Large intestine (tissue), 3 donors: ENCODE measurements at regions not wholly inside any gene's neighbourhood (a gene's known extent, or its start where the extent isn't known, plus 50 kb on each side); places are given as distances from the start of the nearest gene placed in this dataset.

Experiments used
- DNase-seq, 2 donors: peaks; one replicate each; pipeline versions ENCODE4 v3.0.0 to v3.0.0-alpha.2; 2013
- H3K27ac ChIP-seq: one replicate; pipeline ENCODE4 v1.5.1; 2013; ENCODE audit warnings: low read length
- H3K27me3 ChIP-seq: 2 replicates; pipeline ENCODE4 v1.6.1; 2013; ENCODE audit warnings: low read length; ENCODE audit not compliant: control insufficient read depth, insufficient read depth
- H3K36me3 ChIP-seq: 2 replicates; pipeline ENCODE4 v1.6.1; 2013; ENCODE audit warnings: low read length; ENCODE audit not compliant: control insufficient read depth, insufficient read depth
- H3K4me1 ChIP-seq: one replicate; pipeline ENCODE4 v1.6.1; 2013; ENCODE audit warnings: low read length; ENCODE audit not compliant: control insufficient read depth, insufficient read depth
- H3K4me3 ChIP-seq: one replicate; pipeline ENCODE4 v1.5.1; 2013; ENCODE audit warnings: low read length
- H3K9me3 ChIP-seq: one replicate; pipeline ENCODE4 v1.6.1; 2013; ENCODE audit warnings: mild to moderate bottlenecking, low read depth, low read length, moderate library complexity; ENCODE audit not compliant: control insufficient read depth
- WGBS: methylation state at CpG from one replicate; pipeline ENCODE4 v1.1.5; 2013; ENCODE audit warnings: low lambda C conversion rate; ENCODE audit not compliant: insufficient coverage; 5-methylcytosine and 5-hydroxymethylcytosine counted together

- DNase-seq = no peak
- H3K27ac ChIP-seq = no peak overlapping the region
- 60% methylated on average over 1 of the region's 7 CpGs for WGBS
- H3K36me3 ChIP-seq = no peaks in the 10 kb centered on the region
- H3K4me1 ChIP-seq = no peaks in the 10 kb centered on the region
- no peaks in the 10 kb centered on the region for H3K27me3 ChIP-seq
- no peaks in the 10 kb centered on the region for H3K9me3 ChIP-seq
- H3K4me3 ChIP-seq = no peak overlapping the region
These were observed 2019.5 kb upstream of the NUDT12 start for GRCh38 chr5:105581988-105582690.

GRCh38 chr5:105573575-105573974 lies 2011.0 kb upstream of the NUDT12 start:
- Histone ChIP-seq H3K36me3 (no peaks in the 10 kb centered on the region), H3K4me3 (no peak overlapping the region), H3K27ac (no peak overlapping the region), H3K27me3 (no peaks in the 10 kb centered on the region), H3K9me3 (no peaks in the 10 kb centered on the region), H3K4me1 (no peaks in the 10 kb centered on the region)
- no peak for DNase-seq

GRCh38 chr5:105565531-105565930 lies 2002.9 kb upstream of the NUDT12 start:
- DNase-seq = no peak
- no CpG with 5 or more reads among the region's 1 CpG for WGBS
- Histone ChIP-seq H3K36me3 (no peaks in the 10 kb centered on the region), H3K4me1 (no peaks in the 10 kb centered on the region), H3K27ac (no peak overlapping the region), H3K27me3 (no peaks in the 10 kb centered on the region), H3K4me3 (no peak overlapping the region), H3K9me3 (no peaks in the 10 kb centered on the region)

- H3K9me3 ChIP-seq = no peaks in the 10 kb centered on the region
- no peak overlapping the region for H3K4me3 ChIP-seq
- H3K36me3 ChIP-seq = no peaks in the 10 kb centered on the region
- WGBS = no CpG with 5 or more reads among the region's 8 CpGs
- DNase-seq = no peak
- no peaks in the 10 kb centered on the region for H3K27me3 ChIP-seq
- no peaks in the 10 kb centered on the region for H3K4me1 ChIP-seq
- no peak overlapping the region for H3K27ac ChIP-seq
These were observed 2001.3 kb upstream of the NUDT12 start for GRCh38 chr5:105563842-105564241.

- 100% methylated on average over 2 of the region's 4 CpGs for WGBS
- no peaks in the 10 kb centered on the region for H3K4me1 ChIP-seq
- H3K4me3 ChIP-seq = no peak overlapping the region
- H3K36me3 ChIP-seq = no peaks in the 10 kb centered on the region
- H3K27me3 ChIP-seq = no peaks in the 10 kb centered on the region
- no peak for DNase-seq
- H3K9me3 ChIP-seq = no peaks in the 10 kb centered on the region
- H3K27ac ChIP-seq = no peak overlapping the region
These were observed 1992.1 kb upstream of the NUDT12 start for GRCh38 chr5:105554568-105555169.

GRCh38 chr5:105544300-105544699 lies 1981.7 kb upstream of the NUDT12 start:
- no peaks in the 10 kb centered on the region for H3K9me3 ChIP-seq
- no peak overlapping the region for H3K4me3 ChIP-seq
- H3K27ac ChIP-seq = no peak overlapping the region
- no peak for DNase-seq
- no peaks in the 10 kb centered on the region for H3K27me3 ChIP-seq
- no CpG with 5 or more reads among the region's 1 CpG for WGBS
- no peaks in the 10 kb centered on the region for H3K36me3 ChIP-seq
- H3K4me1 ChIP-seq = no peaks in the 10 kb centered on the region

- H3K9me3 ChIP-seq = no peaks in the 10 kb centered on the region
- no peak overlapping the region for H3K27ac ChIP-seq
These were observed 1974.1 kb upstream of the NUDT12 start for GRCh38 chr5:105536675-105537074.

GRCh38 chr5:105530716-105531261 lies 1968.2 kb upstream of the NUDT12 start:
- Histone ChIP-seq H3K9me3 (no peaks in the 10 kb centered on the region), H3K27me3 (no peaks in the 10 kb centered on the region), H3K27ac (no peak overlapping the region), H3K36me3 (no peaks in the 10 kb centered on the region), H3K4me3 (no peak overlapping the region), H3K4me1 (no peaks in the 10 kb centered on the region)
- 80% methylated on average over 1 of the region's 3 CpGs for WGBS
- DNase-seq = no peak

More at GRCh38 chr5:105536675-105537074, 1974.1 kb upstream of the NUDT12 start:
- H3K27me3 ChIP-seq = no peaks in the 10 kb centered on the region
- H3K36me3 ChIP-seq = no peaks in the 10 kb centered on the region
- DNase-seq = no peak
- H3K4me1 ChIP-seq = no peaks in the 10 kb centered on the region
- no peak overlapping the region for H3K4me3 ChIP-seq

GRCh38 chr5:105529851-105530250 lies 1967.3 kb upstream of the NUDT12 start:
- H3K27ac ChIP-seq = no peak overlapping the region
- no peaks in the 10 kb centered on the region for H3K27me3 ChIP-seq
- H3K36me3 ChIP-seq = no peaks in the 10 kb centered on the region
- no peaks in the 10 kb centered on the region for H3K9me3 ChIP-seq
- no CpG with 5 or more reads among the region's 5 CpGs for WGBS
- H3K4me3 ChIP-seq = no peak overlapping the region
- H3K4me1 ChIP-seq = no peaks in the 10 kb centered on the region
- no peak for DNase-seq

- no CpG with 5 or more reads among the region's 2 CpGs for WGBS
- no peaks in the 10 kb centered on the region for H3K27me3 ChIP-seq
- no peak overlapping the region for H3K4me3 ChIP-seq
- H3K36me3 ChIP-seq = no peaks in the 10 kb centered on the region
- no peaks in the 10 kb centered on the region for H3K4me1 ChIP-seq
- no peak overlapping the region for H3K27ac ChIP-seq
- no peak for DNase-seq
- H3K9me3 ChIP-seq = no peaks in the 10 kb centered on the region
These were observed 1945.9 kb upstream of the NUDT12 start for GRCh38 chr5:105508519-105508918.
